Mammary epithelial cell (primary cell): ENCODE measurements at regions not wholly inside any gene's neighbourhood (a gene's known extent, or its start where the extent isn't known, plus 50 kb on each side); places are given as distances from the start of the nearest gene placed in this dataset.

ENCODE experiments used
- CTCF ChIP-seq, 2 donors: IDR thresholded peaks in 1 of 2; conservative IDR thresholded peaks in 1 of 2; 2 replicates each; pipeline ENCODE4 v1.5.1; 2011 to 2012; ENCODE audit warnings: inconsistent platforms in 2 of 2, low read length in 2 of 2, mild to moderate bottlenecking in 2 of 2, control low read depth in 1 of 2, low read depth in 1 of 2; ENCODE audit not compliant: insufficient read depth in 1 of 2; ENCODE audit errors: extremely low read depth in 1 of 2
- EZH2 ChIP-seq: IDR thresholded peaks from 2 replicates; pipeline ENCODE4 v1.6.1; 2012; ENCODE audit warnings: low read length, inconsistent platforms, borderline replicate concordance

- TF ChIP-seq CTCF (conservative IDR thresholded peaks at IDR 0.05 in 1 of 2, IDR thresholded peaks at IDR 0.05 in 1 of 2; ENCODE audit: extremely low read depth in 1 of 2, insufficient read depth in 1 of 2, low read depth in 1 of 2, low read length in 2 of 2) = no peak
- TF ChIP-seq EZH2 = no peak
Observed at GRCh38 chr10:33681595-33681994, 347.1 kb upstream of the NRP1 start.
